GM18505 (cell line): ENCODE measurements at regions not wholly inside any gene's neighbourhood (a gene's known extent, or its start where the extent isn't known, plus 50 kb on each side); places are given as distances from the start of the nearest gene placed in this dataset.
"Not testable (repeated sequence)": the region's sequence is repeated elsewhere in the genome, so short reads cannot be mapped to it uniquely, and the experiment has no call there.

ENCODE experiments used
- ATAC-seq: cut with Tn5 transposase; IDR thresholded peaks from one replicate; pipeline ENCODE4 v1.9.1; 2021; ENCODE audit not compliant: unreplicated experiment
- POLR2A ChIP-seq: IDR thresholded peaks from 4 replicates; pipeline ENCODE4 v1.6.1; 2011; ENCODE audit warnings: borderline replicate concordance; ENCODE audit not compliant: insufficient read depth, insufficient read length; ENCODE audit errors: extremely low read depth

- no peak for TF ChIP-seq POLR2A
Measured at GRCh38 chr10:10727812-10728211, 289.9 kb upstream of the CELF2 start.

GRCh38 chr10:10730471-10731043 lies 287.1 kb upstream of the CELF2 start:
- TF ChIP-seq POLR2A: no peak
- no peak for ATAC-seq

More at GRCh38 chr10:10727812-10728211, 289.9 kb upstream of the CELF2 start:
- no peak for ATAC-seq

GRCh38 chr10:10731366-10731765 lies 286.3 kb upstream of the CELF2 start:
- ATAC-seq: no peak
- TF ChIP-seq POLR2A: no peak

GRCh38 chr10:10734356-10735064 lies 283.2 kb upstream of the CELF2 start:
- no peak for TF ChIP-seq POLR2A
- ATAC-seq: no peak

GRCh38 chr10:10745291-10745690 lies 272.4 kb upstream of the CELF2 start:
- no peak for TF ChIP-seq POLR2A
- no peak for ATAC-seq

GRCh38 chr10:10755490-10755889 lies 262.2 kb upstream of the CELF2 start:
- TF ChIP-seq POLR2A: no peak
- no peak for ATAC-seq

- no peak for TF ChIP-seq POLR2A
Measured at GRCh38 chr10:10758306-10758705, 259.4 kb upstream of the CELF2 start.

GRCh38 chr10:10759806-10760205 lies 257.9 kb upstream of the CELF2 start:
- ATAC-seq: not testable (repeated sequence)

More at GRCh38 chr10:10758306-10758705, 259.4 kb upstream of the CELF2 start:
- ATAC-seq: no peak

GRCh38 chr10:10765017-10765416 lies 252.7 kb upstream of the CELF2 start:
- ATAC-seq: no peak
- no peak for TF ChIP-seq POLR2A

GRCh38 chr10:10772411-10772810 lies 245.3 kb upstream of the CELF2 start:
- ATAC-seq: no peak
- TF ChIP-seq POLR2A: no peak

- no peak for TF ChIP-seq POLR2A
- ATAC-seq: no peak
Measured at GRCh38 chr10:10772874-10773508, 244.7 kb upstream of the CELF2 start.

GRCh38 chr10:10774416-10774815 lies 243.3 kb upstream of the CELF2 start:
- no peak for ATAC-seq
- no peak for TF ChIP-seq POLR2A

- TF ChIP-seq POLR2A: no peak
Measured at GRCh38 chr10:10776363-10776762, 241.3 kb upstream of the CELF2 start.

GRCh38 chr10:10777279-10777678 lies 240.4 kb upstream of the CELF2 start:
- no peak for TF ChIP-seq POLR2A
- no peak for ATAC-seq

More at GRCh38 chr10:10776363-10776762, 241.3 kb upstream of the CELF2 start:
- no peak for ATAC-seq
